Cardiac fibroblast (primary cell): ENCODE measurements at regions not wholly inside any gene's neighbourhood (a gene's known extent, or its start where the extent isn't known, plus 50 kb on each side); places are given as distances from the start of the nearest gene placed in this dataset.

Source experiments
- DNase-seq, 2 donors: peaks; one replicate each; pipeline versions ENCODE4 v3.0.0 to v3.0.0-alpha.2; 2010; ENCODE audit warnings: low read depth in 2 of 2
- H3K4me3 ChIP-seq, 2 donors: replicated peaks in 1 of 2; 1 replicate in 1 of 2; 2 replicates in 1 of 2; pipeline ENCODE4 v1.5.1; 2011; ENCODE audit warnings: low read depth in 2 of 2, low read length in 2 of 2, mild to moderate bottlenecking in 2 of 2, moderate library complexity in 1 of 2
- CTCF ChIP-seq: IDR thresholded peaks from one replicate; pipeline ENCODE4 v1.5.1; 2011; ENCODE audit warnings: low read depth, mild to moderate bottlenecking, low read length, inconsistent platforms

- no peak for DNase-seq
- H3K4me3 ChIP-seq: no peak overlapping the region
- TF ChIP-seq CTCF: no peak
Observed at GRCh38 chr6:18335948-18336347, 51.2 kb upstream of the RNF144B start.

- no peak for TF ChIP-seq CTCF
Observed at GRCh38 chr6:18334251-18334650, 52.9 kb upstream of the RNF144B start.

GRCh38 chr6:18330548-18331081 lies 56.5 kb upstream of the RNF144B start:
- TF ChIP-seq CTCF: no peak

More at GRCh38 chr6:18334251-18334650, 52.9 kb upstream of the RNF144B start:
- DNase-seq: no peak
- no peak overlapping the region for H3K4me3 ChIP-seq

GRCh38 chr6:18329776-18330175 lies 57.4 kb upstream of the RNF144B start:
- H3K4me3 ChIP-seq: no peak overlapping the region
- TF ChIP-seq CTCF: no peak
- DNase-seq: no peak

More at GRCh38 chr6:18330548-18331081, 56.5 kb upstream of the RNF144B start:
- DNase-seq: no peak
- no peak overlapping the region for H3K4me3 ChIP-seq

GRCh38 chr6:18328540-18328939 lies 58.6 kb upstream of the RNF144B start:
- no peak for DNase-seq
- no peak overlapping the region for H3K4me3 ChIP-seq
- TF ChIP-seq CTCF: no peak

GRCh38 chr6:18328070-18328469 lies 59.1 kb upstream of the RNF144B start:
- H3K4me3 ChIP-seq: no peak overlapping the region
- TF ChIP-seq CTCF: no peak
- no peak for DNase-seq

- no peak for TF ChIP-seq CTCF
- no peak for DNase-seq
- H3K4me3 ChIP-seq: no peak overlapping the region
Observed at GRCh38 chr6:18327626-18328025, 59.5 kb upstream of the RNF144B start.
